GM12865 (cell line): ENCODE measurements at regions not wholly inside any gene's neighbourhood (a gene's known extent, or its start where the extent isn't known, plus 50 kb on each side); places are given as distances from the start of the nearest gene placed in this dataset.

Experiments
- DNase-seq: peaks from one replicate; pipeline ENCODE4 v3.0.0; 2010; ENCODE audit warnings: low read depth
- H3K4me3 ChIP-seq: 2 replicates; pipeline ENCODE4 v1.5.1; 2011; ENCODE audit warnings: mild to moderate bottlenecking, low read depth, low read length, control low read depth
- TF ChIP-seq, protein P1 (sequence below): IDR thresholded peaks from 2 replicates; pipeline ENCODE4 v1.5.1; 2011; ENCODE audit warnings: low read length, control low read depth, low read depth, inconsistent platforms; ENCODE audit not compliant: insufficient read depth; ENCODE audit errors: missing control alignments

DNA sequence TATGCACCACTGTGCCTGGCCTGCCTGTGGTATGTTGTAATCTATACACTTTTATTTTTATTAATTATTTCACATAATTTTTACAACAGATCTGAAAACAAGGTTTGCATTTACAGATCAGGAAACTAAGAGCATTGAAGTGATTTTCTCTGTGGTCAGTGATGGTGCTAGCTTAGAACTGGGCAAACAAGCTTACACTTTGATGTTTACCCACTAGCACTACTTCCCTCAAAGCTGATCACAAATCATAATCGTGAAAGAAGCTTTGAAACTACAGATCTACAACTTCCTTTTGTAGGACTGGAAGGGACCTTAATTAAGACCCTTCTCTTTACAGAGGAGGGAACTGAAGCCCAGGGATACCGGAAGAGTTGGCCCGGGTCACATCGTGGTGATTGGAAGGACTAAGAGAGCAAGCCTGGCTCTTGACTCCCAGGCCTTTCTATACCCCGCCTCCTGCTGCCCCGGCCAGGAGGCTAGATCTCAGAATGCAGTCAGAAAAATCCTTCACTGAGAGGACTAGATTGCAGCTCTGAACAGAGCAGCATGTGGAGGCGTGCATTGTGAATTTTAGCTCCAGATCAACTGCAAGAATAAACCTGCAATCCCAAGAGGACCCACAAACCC lies 93.7 kb upstream of the ZNF827 start:
- H3K4me3 ChIP-seq = peak overlapping the region; percentile 44
- DNase-seq = peak; percentile 62
- TF ChIP-seq, protein P1, sequence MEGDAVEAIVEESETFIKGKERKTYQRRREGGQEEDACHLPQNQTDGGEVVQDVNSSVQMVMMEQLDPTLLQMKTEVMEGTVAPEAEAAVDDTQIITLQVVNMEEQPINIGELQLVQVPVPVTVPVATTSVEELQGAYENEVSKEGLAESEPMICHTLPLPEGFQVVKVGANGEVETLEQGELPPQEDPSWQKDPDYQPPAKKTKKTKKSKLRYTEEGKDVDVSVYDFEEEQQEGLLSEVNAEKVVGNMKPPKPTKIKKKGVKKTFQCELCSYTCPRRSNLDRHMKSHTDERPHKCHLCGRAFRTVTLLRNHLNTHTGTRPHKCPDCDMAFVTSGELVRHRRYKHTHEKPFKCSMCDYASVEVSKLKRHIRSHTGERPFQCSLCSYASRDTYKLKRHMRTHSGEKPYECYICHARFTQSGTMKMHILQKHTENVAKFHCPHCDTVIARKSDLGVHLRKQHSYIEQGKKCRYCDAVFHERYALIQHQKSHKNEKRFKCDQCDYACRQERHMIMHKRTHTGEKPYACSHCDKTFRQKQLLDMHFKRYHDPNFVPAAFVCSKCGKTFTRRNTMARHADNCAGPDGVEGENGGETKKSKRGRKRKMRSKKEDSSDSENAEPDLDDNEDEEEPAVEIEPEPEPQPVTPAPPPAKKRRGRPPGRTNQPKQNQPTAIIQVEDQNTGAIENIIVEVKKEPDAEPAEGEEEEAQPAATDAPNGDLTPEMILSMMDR = no peak

DNA sequence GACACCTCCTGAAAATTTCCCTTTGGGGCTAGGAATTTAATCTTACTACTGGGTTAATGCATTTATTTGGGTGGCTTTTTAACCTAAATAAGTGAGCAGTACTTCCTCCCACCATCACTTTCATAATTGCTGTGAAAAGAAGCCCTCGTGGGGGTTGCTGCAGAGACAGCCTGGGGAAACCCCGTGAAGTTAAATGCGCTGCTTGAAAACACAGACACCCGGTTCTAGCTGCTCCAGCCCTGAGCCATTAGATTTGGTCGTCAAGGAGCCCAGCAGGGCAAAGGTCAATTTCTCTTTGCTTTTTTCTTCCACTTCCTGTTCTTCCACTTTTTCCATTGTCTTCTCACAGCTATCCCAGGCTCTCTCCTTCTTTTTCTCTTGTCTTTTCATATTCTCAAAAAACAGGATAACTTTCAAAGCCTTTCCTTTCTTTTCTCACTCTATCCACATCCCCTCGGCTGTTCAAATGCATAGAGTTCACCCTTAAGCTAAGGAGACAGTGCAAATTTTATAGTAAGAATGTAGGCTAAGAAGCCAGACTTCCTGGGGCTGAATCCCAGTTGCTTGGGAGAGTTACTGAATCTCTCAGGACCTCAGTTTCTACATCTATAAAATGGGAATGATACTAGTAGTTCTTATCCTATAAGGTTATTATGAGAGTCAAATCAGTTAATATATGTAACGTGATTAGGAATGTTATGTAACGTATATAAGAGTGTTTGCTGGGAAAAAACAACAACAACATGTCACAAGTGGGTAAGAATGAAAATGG lies 91.5 kb upstream of the ZNF827 start:
- peak; percentile 89 for DNase-seq
- TF ChIP-seq, protein P1 = no peak
- peak overlapping the region; percentile 55 for H3K4me3 ChIP-seq

DNA sequence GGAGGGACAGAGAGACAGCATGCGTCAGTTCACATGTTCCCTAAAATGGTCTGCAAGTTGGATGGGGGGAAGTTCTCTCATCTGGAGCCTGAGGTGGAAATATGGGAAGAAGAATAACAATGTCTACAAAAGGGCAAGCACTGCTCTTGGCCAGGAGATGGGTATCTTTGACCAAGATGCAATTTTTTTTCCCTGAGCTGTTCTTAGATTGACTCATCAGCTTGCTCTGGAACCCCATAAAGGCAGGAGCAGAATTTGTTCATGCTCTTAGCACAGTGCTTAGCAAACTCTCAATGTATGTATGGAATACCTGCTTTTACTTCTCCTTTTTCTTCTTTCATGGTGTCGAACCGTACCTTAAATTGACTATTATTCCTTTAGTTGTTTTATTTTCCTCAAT lies 90.5 kb upstream of the ZNF827 start:
- TF ChIP-seq, protein P1 = peak; percentile 43
- H3K4me3 ChIP-seq = no peak overlapping the region
- DNase-seq = peak; percentile 70

DNA sequence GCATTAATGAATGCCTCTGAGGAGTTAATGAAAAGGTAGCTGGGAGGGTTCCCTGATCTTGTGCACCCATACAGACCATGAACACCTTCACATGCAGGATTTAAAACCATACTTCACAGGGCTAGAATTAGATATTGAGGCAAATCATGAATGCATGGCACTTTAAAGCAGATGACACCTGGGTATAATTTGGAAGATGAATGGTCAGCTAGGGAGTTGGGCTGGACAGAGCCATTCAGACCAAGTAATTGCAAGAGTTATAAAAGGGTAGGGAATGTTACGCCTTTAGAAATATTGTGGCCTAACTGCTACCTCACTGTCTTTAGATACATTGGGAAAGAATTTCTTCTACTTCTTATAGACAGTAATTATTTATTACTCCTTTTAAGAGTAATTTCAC lies 89.1 kb upstream of the ZNF827 start:
- TF ChIP-seq, protein P1 = no peak
- no peak for DNase-seq

DNA sequence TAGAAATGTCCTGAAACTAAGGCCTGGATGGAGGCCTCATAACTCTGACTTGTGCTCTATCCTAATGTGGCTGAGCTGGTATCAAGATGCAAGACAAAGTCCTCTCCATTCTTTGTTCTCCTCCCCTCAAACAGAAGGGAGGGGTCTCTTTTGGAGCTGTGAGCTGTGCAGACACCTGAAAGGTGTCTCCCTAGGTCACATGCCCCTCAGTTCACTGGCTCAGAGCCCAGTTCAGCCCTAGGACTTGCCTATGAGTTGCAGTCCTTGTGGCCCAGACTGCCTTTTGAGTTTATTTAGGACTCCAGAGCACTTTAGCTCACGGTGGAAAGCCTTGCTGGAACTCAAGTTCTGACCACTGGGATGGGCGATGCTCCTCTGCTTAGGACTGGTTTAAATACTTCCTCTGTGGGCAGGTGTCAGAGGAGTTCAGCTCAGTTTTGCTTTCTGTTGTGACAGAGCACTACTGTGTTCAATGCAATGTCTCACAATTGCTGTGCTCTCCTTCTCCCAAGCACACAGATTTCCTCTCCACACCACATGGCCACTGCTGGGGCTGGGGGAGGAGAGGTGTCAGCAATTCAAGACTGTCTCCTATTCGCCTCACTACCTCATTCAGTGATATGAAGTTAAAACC lies 84.8 kb upstream of the ZNF827 start:
- TF ChIP-seq, protein P1 = no peak
- DNase-seq = peak; percentile 83
- peak overlapping the region; percentile 15 for H3K4me3 ChIP-seq

More for the DNA sequence above, 89.1 kb upstream of the ZNF827 start:
- H3K4me3 ChIP-seq = no peak overlapping the region

DNA sequence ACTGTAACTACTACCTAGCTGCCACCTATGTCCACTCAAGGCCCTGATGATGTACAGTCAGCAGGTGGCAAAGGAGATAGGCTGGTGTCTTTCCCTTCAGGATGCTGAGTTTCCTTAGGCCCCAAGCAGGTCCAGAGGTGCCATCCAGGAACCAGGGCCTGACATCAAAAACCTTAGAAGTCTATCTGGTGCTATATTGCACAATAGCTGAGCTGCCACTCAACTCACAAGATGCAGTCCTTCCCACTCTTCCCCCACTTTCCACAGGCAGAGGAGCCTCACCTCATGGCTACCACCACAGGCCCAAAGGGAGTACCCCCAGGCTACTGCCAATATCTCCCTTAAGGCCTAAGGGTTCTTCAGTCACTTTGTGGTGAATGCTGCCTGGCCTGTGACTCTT lies 83.9 kb upstream of the ZNF827 start:
- TF ChIP-seq, protein P1 = no peak
- no peak for DNase-seq

More for the DNA sequence above, 83.9 kb upstream of the ZNF827 start:
- no peak overlapping the region for H3K4me3 ChIP-seq
